Activated CD4-positive, alpha-beta memory T cell treated with anti-CD3 and anti-CD28 coated beads, Interleukin-2, amount 10 ng/mL, durations not matched to agents 7 days and 5 days (primary cell): ENCODE measurements at regions not wholly inside any gene's neighbourhood (a gene's known extent, or its start where the extent isn't known, plus 50 kb on each side); places are given as distances from the start of the nearest gene placed in this dataset.

Experiments used
- CTCF ChIA-PET: fragments of 350-600 bp; sonication (Branson Sonifier 250); formaldehyde crosslinking; loops from one replicate; lab custom pipeline; 2021; ENCODE audit warnings: antibody characterized with exemption, inconsistent platforms; lab: Charles Lee
- POLR2A ChIA-PET: fragments of 350-600 bp; sonication (Branson Sonifier 250); formaldehyde crosslinking; loops from one replicate; lab custom pipeline; 2021; ENCODE audit warnings: antibody characterized with exemption; lab: Charles Lee
- DNase-seq: peaks from one replicate; pipeline ENCODE4 v3.0.0-alpha.2; 2020
- H3K27ac Mint-ChIP-seq: one replicate; pipeline ENCODE4 v1.8.0; 2021; ENCODE audit warnings: mild to moderate bottlenecking, mixed read lengths
- H3K27me3 Mint-ChIP-seq: one replicate; pipeline ENCODE4 v1.8.0; 2021; ENCODE audit warnings: mixed read lengths
- H3K36me3 Mint-ChIP-seq: one replicate; pipeline ENCODE4 v1.8.0; 2021; ENCODE audit warnings: low read depth, mixed read lengths
- H3K4me1 Mint-ChIP-seq: one replicate; pipeline ENCODE4 v1.8.0; 2021; ENCODE audit warnings: mixed read lengths
- H3K4me3 Mint-ChIP-seq: one replicate; pipeline ENCODE4 v1.8.0; 2021; ENCODE audit warnings: mild to moderate bottlenecking, mixed read lengths
- H3K9me3 Mint-ChIP-seq: one replicate; pipeline ENCODE4 v1.8.0; 2021; ENCODE audit warnings: mixed read lengths

DNA sequence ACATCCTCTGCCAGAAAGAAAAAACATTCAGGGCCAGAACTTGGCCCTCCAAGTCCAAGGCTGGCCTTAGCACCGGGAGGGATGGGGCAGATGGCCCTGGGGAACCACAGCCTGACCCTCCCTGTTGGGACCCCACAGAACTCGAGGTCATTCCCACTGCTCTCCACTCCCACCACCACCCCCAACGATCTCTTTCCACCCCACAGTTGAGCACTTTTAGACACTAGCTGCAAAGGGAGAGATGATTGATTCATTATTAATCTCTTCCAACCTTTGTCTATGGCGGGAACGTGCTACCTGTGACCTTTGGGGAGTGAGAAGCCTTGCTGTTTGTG is 869.7 kb downstream of the BRD1 start:
- CTCF ChIA-PET: no interaction called here
- H3K27me3 Mint-ChIP-seq: no peaks in the 10 kb centered on the region
- peaks cover 17% of the 10 kb centered on the region for H3K9me3 Mint-ChIP-seq
- H3K4me3 Mint-ChIP-seq: no peak overlapping the region
- no peaks in the 10 kb centered on the region for H3K4me1 Mint-ChIP-seq
- no peak overlapping the region for H3K27ac Mint-ChIP-seq
- DNase-seq: peak; percentile 8
- no peaks in the 10 kb centered on the region for H3K36me3 Mint-ChIP-seq
- POLR2A ChIA-PET: no interaction called here

DNA sequence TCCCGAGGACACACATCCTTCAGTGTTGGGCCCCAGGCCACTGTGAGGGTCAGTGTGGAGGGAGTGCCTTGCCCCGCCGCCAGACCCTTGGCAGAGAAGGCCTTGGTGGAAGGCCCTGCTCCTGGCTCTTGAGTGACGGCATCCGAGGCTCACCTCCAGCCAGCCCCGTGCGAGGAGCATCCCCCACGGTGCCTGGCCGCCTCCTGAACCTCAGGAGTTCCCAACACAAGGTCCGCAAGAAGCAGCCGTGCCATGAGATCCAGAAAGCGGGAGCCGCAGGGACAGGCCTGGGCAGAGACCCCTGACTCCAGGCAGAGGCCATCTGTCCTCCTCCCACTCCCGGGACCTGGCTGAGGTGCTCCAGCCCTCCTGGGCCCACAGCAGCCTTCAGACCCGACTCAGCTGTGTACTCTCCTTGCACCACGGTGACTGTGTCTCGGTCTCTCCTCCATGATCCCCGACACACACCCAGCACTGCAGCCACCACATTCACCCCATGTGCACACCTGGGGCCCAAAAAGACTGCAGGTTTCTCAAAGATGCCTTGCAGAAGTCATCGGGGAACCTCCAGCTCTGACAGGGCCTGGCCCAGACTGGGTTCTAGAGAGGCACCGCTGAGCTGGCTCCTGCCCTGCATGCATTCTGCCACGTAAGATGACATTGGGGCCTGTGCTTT is 870.2 kb downstream of the BRD1 start:
- CTCF ChIA-PET: no interaction called here
- Mint-ChIP-seq H3K27ac (no peak overlapping the region), H3K27me3 (no peaks in the 10 kb centered on the region), H3K4me3 (no peak overlapping the region), H3K36me3 (no peaks in the 10 kb centered on the region), H3K4me1 (no peaks in the 10 kb centered on the region), H3K9me3 (peaks cover 17% of the 10 kb centered on the region)
- no peak for DNase-seq
- POLR2A ChIA-PET: no interaction called here

DNA sequence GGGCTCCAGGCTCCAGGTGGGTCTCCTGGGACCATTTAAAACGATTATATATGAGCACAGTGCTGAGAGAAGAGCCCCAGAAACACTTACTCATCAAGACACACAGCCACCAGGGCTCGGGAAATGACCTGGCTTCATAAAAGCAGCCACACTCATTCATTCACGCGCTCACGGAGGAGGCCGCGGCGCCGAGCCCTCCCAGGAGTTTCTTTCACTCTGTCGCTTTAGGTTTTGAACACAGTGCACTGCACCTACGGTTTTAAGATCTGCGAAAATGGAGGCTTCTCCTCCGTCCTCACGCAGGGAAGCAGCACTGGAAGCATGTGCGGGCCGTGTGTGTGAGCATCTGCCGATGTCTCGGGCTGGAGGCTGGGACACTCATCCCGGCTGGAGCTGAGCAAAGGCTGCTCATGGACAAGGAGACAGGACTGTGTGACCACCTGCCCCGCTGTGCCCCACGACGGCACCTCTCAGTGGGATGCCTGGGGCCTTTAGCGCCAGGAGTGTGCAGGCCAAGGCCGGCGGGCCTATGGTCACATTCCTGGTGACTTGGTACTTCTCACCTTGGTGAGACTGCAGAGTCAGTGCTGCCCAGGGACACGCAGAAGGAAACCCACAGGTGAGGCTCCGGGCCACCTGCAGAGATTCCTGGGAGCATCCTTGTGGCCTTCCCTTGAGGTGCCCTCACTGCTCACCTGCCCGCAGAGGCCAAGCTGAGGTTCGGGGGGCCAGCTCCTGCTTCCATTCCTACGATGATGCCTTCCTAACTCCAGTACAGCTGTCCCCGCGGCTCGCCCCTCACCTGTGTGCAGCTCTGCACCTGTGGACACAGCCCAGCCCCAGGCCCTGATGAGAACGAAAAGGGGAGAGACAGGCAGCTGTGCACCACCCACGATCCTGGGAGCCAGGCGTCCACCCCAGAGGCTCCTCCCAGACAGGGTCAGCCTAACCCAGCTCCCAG is 872.0 kb downstream of the BRD1 start:
- no peaks in the 10 kb centered on the region for H3K36me3 Mint-ChIP-seq
- no peaks in the 10 kb centered on the region for H3K27me3 Mint-ChIP-seq
- CTCF ChIA-PET: no interaction called here
- no peak overlapping the region for H3K27ac Mint-ChIP-seq
- H3K4me3 Mint-ChIP-seq: no peak overlapping the region
- POLR2A ChIA-PET: no interaction called here
- DNase-seq: peak; percentile 15
- peaks cover 17% of the 10 kb centered on the region for H3K9me3 Mint-ChIP-seq
- no peaks in the 10 kb centered on the region for H3K4me1 Mint-ChIP-seq

DNA sequence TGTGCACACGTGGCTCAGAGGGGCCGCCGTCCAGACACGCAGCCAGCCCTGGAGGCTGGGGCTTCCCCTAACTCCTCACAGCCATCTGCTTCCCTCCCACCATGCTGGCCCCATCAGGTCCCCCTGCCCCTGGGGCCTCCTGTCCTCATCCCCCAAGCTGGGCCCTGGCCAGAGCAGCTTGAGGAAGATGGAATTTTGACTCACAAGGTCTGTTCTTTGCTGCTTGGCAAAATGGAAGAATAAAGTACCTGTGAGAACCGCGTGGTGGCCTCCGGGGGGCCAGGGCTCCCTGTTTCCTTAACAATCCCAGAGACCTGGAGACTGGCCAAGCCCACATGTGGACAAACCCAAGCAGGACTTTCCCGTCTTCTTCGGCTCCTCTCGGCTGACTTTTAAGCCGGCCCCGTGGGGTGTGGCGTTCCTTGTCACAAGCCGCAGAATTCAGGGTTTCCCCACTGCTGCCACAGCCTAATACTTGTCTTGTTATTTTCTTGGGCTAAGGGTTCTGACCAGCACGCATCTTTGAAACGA is 872.8 kb downstream of the BRD1 start:
- Mint-ChIP-seq H3K27ac (no peak overlapping the region), H3K4me3 (no peak overlapping the region), H3K27me3 (no peaks in the 10 kb centered on the region), H3K9me3 (peaks cover 17% of the 10 kb centered on the region), H3K4me1 (no peaks in the 10 kb centered on the region), H3K36me3 (no peaks in the 10 kb centered on the region)
- DNase-seq: peak; percentile 8
- POLR2A ChIA-PET: no interaction called here
- CTCF ChIA-PET: no interaction called here

DNA sequence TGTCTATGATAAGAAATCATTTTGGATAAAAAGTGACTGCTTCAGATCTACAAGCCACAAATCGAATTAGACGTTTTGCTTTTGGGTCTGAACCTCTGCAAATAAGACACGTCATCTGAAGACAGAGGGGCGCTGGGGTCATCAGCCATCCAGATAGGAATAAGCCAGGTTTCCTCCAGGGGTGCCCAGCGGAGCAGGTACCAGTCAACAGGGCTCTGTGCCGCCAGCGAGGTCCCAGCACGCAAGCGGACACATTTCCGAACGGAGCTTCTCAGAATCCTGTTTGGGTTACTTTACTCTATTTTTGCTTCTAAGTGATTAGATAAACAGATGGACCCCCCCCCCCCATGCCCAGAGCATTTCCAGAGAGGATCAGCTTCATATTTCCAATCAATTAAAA is 873.8 kb downstream of the BRD1 start:
- Mint-ChIP-seq H3K9me3 (peaks cover 17% of the 10 kb centered on the region), H3K27ac (no peak overlapping the region), H3K36me3 (no peaks in the 10 kb centered on the region), H3K27me3 (no peaks in the 10 kb centered on the region), H3K4me3 (no peak overlapping the region), H3K4me1 (no peaks in the 10 kb centered on the region)
- DNase-seq: peak; percentile 9
- ChIA-PET POLR2A (no interaction called here), CTCF (no interaction called here)

DNA sequence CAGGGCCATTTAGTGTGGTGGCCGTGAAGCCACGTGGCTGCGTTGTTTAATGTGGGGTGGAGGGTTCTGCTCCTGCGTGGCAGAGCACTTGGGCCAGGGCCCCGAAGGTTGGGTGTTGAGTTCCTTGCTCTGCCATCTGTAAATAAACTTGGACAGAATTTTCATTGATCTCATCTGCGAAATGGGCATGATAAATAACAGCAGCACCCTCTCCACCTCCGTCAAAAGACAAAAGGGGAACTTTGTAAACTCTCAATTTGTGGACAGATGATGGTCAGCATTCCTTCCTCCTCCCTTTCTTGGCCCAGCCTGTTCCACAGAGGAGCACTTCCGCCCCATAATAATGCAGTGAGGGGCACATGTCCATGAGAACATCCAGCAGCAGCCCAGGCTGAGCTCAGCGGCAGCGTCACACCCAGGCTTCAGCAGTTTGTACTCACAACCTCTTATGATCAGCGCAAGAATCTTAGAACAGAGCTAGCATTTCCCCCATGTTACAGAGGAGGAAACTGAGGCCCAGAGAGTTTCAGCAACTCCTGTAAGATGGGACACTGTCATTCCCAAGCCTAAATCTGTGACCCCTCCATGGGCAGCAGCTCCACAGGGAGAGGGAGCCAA is 874.5 kb downstream of the BRD1 start:
- peaks cover 15% of the 10 kb centered on the region for H3K9me3 Mint-ChIP-seq
- ChIA-PET CTCF (no interaction called here), POLR2A (no interaction called here)
- no peaks in the 10 kb centered on the region for H3K4me1 Mint-ChIP-seq
- no peaks in the 10 kb centered on the region for H3K27me3 Mint-ChIP-seq
- H3K36me3 Mint-ChIP-seq: no peaks in the 10 kb centered on the region
- no peak overlapping the region for H3K27ac Mint-ChIP-seq
- DNase-seq: no peak
- H3K4me3 Mint-ChIP-seq: no peak overlapping the region

DNA sequence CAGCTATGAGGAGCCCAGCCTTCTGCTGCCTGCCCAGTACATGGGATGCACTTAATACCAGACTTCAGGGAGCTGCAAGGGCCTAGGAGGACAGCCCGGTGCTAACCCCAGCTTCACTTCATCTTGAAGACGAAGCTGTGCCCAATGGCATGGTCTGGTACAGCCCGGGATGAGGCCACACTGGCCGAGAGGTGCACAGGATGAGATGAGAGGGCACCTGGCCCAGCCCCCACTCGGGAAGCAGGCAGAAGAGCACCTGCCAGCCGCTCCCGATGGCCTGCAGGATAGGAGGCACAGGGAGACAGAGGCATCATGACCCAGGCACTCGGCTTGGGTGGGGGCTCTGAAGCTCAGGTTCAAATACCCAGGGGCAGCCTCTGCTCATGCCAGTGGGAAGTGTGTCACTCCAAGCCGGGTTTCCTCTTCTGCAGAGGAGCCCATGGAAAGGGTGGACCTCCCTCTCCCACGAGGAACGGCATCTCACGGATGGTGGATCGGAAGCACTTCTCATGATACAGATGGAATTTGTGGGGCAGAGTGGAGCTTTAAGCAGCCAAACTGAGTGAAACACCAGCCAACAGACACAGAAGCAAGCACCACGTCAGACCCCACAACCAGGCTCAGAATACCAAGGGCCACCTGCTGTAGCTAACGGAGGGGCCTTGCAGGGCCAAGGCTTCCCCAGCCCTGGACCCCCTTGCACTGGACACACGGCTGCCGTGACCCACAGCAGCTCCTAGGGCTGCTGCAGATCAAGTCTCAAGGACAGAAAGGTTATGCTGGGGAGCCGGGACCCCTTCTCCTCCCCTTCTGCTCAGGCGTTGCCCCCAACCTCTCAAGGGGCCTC is 875.2 kb downstream of the BRD1 start:
- Mint-ChIP-seq H3K4me1 (no peaks in the 10 kb centered on the region), H3K27ac (no peak overlapping the region), H3K36me3 (no peaks in the 10 kb centered on the region), H3K9me3 (peaks cover 10% of the 10 kb centered on the region), H3K4me3 (no peak overlapping the region), H3K27me3 (no peaks in the 10 kb centered on the region)
- ChIA-PET CTCF (no interaction called here), POLR2A (no interaction called here)
- peak; percentile 11 for DNase-seq

DNA sequence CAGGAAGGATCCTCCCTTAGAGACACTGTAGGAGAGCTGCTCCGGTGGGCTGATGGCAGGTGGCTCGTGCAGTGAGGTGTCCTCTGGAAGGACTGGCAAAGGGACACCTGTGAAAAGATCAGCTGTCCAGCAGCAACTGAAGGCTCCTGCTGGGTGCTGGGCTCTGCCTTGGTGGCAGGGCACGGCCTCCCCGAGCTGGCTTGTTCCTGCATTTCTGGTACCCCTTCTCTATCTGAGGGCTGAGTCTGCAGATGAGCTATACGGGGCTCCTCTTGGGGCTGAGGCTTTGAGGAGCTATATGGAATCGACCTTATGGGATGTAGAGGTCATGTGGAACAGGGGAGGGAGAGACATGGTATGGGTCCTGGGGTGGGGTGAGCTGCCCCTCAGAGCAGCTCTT is 875.8 kb downstream of the BRD1 start:
- H3K27ac Mint-ChIP-seq: no peak overlapping the region
- H3K36me3 Mint-ChIP-seq: no peaks in the 10 kb centered on the region
- DNase-seq: peak; percentile 12
- H3K4me1 Mint-ChIP-seq: no peaks in the 10 kb centered on the region
- H3K9me3 Mint-ChIP-seq: peaks cover 7% of the 10 kb centered on the region
- ChIA-PET CTCF (no interaction called here), POLR2A (no interaction called here)
- H3K4me3 Mint-ChIP-seq: no peak overlapping the region
- no peaks in the 10 kb centered on the region for H3K27me3 Mint-ChIP-seq

DNA sequence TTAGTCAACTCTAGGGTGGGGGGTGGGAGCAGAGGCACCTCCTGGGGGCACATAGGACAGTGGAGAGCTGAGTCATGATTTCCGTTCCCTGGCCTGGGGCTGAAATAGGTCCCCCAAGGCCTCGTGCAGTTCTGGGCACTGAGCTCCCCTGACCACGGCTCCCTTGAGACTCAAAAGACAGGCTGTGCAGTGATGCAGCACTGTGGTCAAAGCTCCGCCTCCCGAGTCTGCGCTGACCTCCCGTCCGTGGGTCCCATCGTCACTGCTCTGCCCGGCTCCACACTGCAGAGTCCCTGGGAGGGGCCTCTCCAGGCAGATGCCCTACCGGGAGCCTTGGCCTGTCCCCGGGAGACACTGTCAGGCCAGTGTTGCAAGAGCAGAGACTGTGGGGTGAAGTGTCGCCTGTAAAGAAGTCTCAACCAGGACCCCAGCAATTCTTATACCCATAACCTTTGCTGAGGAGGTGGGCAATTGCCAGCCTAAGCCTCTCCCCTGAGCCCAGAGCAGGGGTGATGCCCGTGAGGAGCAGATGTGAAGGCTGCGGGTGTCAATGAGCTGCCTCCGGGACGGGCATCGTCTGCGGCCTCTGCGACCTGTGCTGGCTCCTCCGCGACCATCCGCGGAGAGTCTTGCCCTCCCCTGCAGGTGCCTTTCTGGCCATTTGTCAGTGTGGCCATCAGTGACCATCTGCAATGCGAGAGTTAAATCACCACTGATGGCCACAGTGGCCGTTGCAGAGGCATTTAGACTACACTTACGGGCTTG is 877.3 kb downstream of the BRD1 start:
- no peaks in the 10 kb centered on the region for H3K36me3 Mint-ChIP-seq
- ChIA-PET CTCF (no interaction called here), POLR2A (no interaction called here)
- peak; percentile 9 for DNase-seq
- no peak overlapping the region for H3K4me3 Mint-ChIP-seq
- H3K9me3 Mint-ChIP-seq: no peaks in the 10 kb centered on the region
- no peaks in the 10 kb centered on the region for H3K4me1 Mint-ChIP-seq
- H3K27ac Mint-ChIP-seq: no peak overlapping the region
- H3K27me3 Mint-ChIP-seq: no peaks in the 10 kb centered on the region

DNA sequence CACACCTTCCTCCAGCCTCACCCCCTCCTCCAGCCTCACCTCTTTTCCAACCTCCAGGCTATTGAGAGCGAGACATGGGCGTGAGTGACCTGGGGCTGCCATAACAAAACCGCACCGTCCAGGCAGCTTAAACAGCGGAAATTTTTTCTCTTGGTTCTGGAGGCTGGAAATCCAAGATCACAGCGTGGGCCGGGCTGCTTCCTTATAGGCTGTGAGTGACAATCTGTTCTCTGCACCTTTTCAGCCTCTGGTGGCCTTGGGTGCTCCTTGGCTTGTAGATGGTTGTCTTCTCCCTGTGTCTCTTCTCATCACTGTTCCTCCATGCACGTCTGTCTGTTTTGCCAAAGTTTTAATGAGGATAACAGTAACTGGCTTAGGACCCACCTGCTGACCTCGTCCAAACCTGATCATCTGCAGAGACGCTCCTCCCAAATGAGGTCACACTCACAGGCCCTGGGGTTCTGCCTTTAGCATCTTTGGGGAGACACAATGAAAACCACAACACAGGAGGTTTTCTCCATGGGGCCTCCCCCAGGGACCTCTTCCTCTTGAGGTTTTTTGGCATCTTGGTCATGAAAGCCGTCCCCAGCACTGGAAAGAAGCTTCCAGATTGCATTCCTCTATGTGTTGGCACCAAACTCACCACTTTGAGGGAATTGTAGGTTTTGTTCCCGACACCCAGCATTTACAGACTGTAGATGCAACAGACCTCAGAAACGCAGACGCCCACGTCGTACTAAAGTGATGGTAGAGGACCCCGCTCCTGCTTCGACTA is 878.1 kb downstream of the BRD1 start:
- ChIA-PET POLR2A (no interaction called here), CTCF (no interaction called here)
- no peak for DNase-seq
- Mint-ChIP-seq H3K36me3 (no peaks in the 10 kb centered on the region), H3K4me3 (no peak overlapping the region), H3K4me1 (no peaks in the 10 kb centered on the region), H3K27me3 (no peaks in the 10 kb centered on the region), H3K9me3 (no peaks in the 10 kb centered on the region), H3K27ac (no peak overlapping the region)

DNA sequence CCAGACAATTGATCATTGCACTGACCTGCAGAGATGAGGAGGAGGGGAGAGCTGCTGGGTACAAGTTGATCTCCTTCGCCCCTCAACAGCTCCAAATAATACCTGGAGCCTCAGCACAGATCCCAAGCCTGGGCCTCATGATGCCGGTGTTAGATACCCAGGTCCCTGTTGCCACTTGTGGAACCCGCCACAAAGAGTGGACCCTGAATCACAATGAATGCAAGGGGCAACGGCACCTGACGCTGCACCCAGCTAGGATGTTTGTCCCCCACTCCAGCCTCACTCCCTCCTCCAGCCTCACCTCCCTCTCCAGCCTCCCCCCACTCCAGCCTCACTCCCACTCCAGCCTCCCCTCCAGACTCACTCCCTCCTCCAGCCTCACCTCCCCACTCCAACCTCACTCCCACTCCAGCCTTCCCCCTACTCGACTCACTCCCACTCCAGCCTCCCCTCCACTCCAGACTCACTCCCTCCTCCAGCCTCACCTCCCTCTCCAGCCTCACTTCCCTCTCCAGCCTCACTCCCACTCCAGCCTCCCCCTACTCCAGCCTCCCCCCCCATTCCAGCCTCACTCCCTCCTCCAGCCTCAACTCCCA is 879.0 kb downstream of the BRD1 start:
- DNase-seq: no peak
- no peaks in the 10 kb centered on the region for H3K9me3 Mint-ChIP-seq
- POLR2A ChIA-PET: no interaction called here
- no peaks in the 10 kb centered on the region for H3K4me1 Mint-ChIP-seq
- no peak overlapping the region for H3K4me3 Mint-ChIP-seq
- H3K27me3 Mint-ChIP-seq: no peaks in the 10 kb centered on the region
- H3K27ac Mint-ChIP-seq: no peak overlapping the region
- CTCF ChIA-PET: no interaction called here
- H3K36me3 Mint-ChIP-seq: no peaks in the 10 kb centered on the region
